Endodermal cell (in vitro differentiated cells): ENCODE measurements at regions not wholly inside any gene's neighbourhood (a gene's known extent, or its start where the extent isn't known, plus 50 kb on each side); places are given as distances from the start of the nearest gene placed in this dataset.

Source experiments
- DNase-seq: peaks from one replicate; pipeline ENCODE4 v3.0.0-alpha.2; 2017
- H3K27ac ChIP-seq: 2 replicates; pipeline ENCODE4 v1.5.1; 2013; ENCODE audit warnings: mild to moderate bottlenecking, low read depth, low read length, moderate library complexity
- H3K27me3 ChIP-seq: 2 replicates; pipeline ENCODE4 v1.6.1; 2013; ENCODE audit warnings: mild to moderate bottlenecking, low read length, moderate library complexity; ENCODE audit not compliant: insufficient read depth, control insufficient read depth, poor library complexity, severe bottlenecking
- H3K36me3 ChIP-seq: 2 replicates; pipeline ENCODE4 v1.7.0; 2013; ENCODE audit warnings: mild to moderate bottlenecking, low read length, moderate library complexity; ENCODE audit not compliant: control insufficient read depth, insufficient read depth
- H3K4me1 ChIP-seq: one replicate; pipeline ENCODE4 v1.7.0; 2013; ENCODE audit warnings: low read length; ENCODE audit not compliant: control insufficient read depth, insufficient read depth
- H3K4me3 ChIP-seq: 2 replicates; pipeline ENCODE4 v1.5.1; 2013; ENCODE audit warnings: mild to moderate bottlenecking, low read length, moderate library complexity
- H3K9ac ChIP-seq: 2 replicates; pipeline ENCODE4 v1.6.1; 2013; ENCODE audit warnings: mild to moderate bottlenecking, low read length, moderate library complexity; ENCODE audit not compliant: poor library complexity, severe bottlenecking; ENCODE audit errors: extremely low read depth
- H3K9me3 ChIP-seq: 2 replicates; pipeline ENCODE4 v1.6.1; 2013; ENCODE audit warnings: mild to moderate bottlenecking, low read length, moderate library complexity; ENCODE audit not compliant: control insufficient read depth
- H3K27ac Mint-ChIP-seq: 2 replicates; pipeline ENCODE4 v1.8.0; 2020; ENCODE audit warnings: mixed read lengths
- H3K27me3 Mint-ChIP-seq: 2 replicates; pipeline ENCODE4 v1.8.0; 2021; ENCODE audit warnings: mild to moderate bottlenecking, mixed read lengths; ENCODE audit not compliant: insufficient read depth
- H3K36me3 Mint-ChIP-seq: 2 replicates; pipeline ENCODE4 v1.8.0; 2020; ENCODE audit warnings: low read depth, mixed read lengths
- H3K4me1 Mint-ChIP-seq: 2 replicates; pipeline ENCODE4 v1.8.0; 2020; ENCODE audit warnings: mixed read lengths
- H3K4me3 Mint-ChIP-seq: 2 replicates; pipeline ENCODE4 v1.8.0; 2020; ENCODE audit warnings: mild to moderate bottlenecking, moderate library complexity, mixed read lengths
- H3K9me3 Mint-ChIP-seq: 2 replicates; pipeline ENCODE4 v1.8.0; 2020; ENCODE audit warnings: mild to moderate bottlenecking, mixed read lengths
- CTCF ChIP-seq: fragments of 200-600 bp; sonication (generic); conservative IDR thresholded peaks from 2 replicates; pipeline ENCODE4 v1.5.0; 2021; ENCODE audit warnings: antibody characterized with exemption, mild to moderate bottlenecking
- WGBS, 2 experiments: methylation state at CpG; one replicate each; pipeline versions ENCODE4 v1.1.5 to v1.1.7; 2013; ENCODE audit warnings: missing lambda C conversion rate in 2 of 2, mixed read lengths in 1 of 2; ENCODE audit not compliant: insufficient coverage in 1 of 2, insufficient read length in 1 of 2; 5-methylcytosine and 5-hydroxymethylcytosine counted together

- H3K36me3 Mint-ChIP-seq = no peaks in the 10 kb centered on the region
- Histone ChIP-seq H3K27ac (no peak overlapping the region), H3K9me3 (no peaks in the 10 kb centered on the region), H3K4me1 (peaks cover 13% of the 10 kb centered on the region), H3K9ac (peak overlapping the region; percentile 28), H3K27me3 (no peaks in the 10 kb centered on the region), H3K4me3 (peak overlapping the region; percentile 2), H3K36me3 (no peaks in the 10 kb centered on the region)
- peak overlapping the region; percentile 70 for H3K27ac Mint-ChIP-seq
- WGBS, 2 experiments = 89% methylated on average over 1 of the region's 1 CpG; no CpG with 5 or more reads in 1 of the 2 experiments
- TF ChIP-seq CTCF = no peak
- H3K4me3 Mint-ChIP-seq = no peak overlapping the region
- H3K9me3 Mint-ChIP-seq = peaks cover 3% of the 10 kb centered on the region
- no peak for DNase-seq
- H3K4me1 Mint-ChIP-seq = peaks cover 35% of the 10 kb centered on the region
- H3K27me3 Mint-ChIP-seq = no peaks in the 10 kb centered on the region
Measured at GRCh38 chr21:22880573-22880972, 1882.4 kb downstream of the NCAM2 start.

GRCh38 chr21:22881131-22881530 lies 1882.9 kb downstream of the NCAM2 start:
- Histone ChIP-seq H3K4me1 (peaks cover 13% of the 10 kb centered on the region), H3K4me3 (peak overlapping the region; percentile 13), H3K27ac (no peak overlapping the region), H3K9ac (peak overlapping the region; percentile 28), H3K9me3 (no peaks in the 10 kb centered on the region), H3K36me3 (no peaks in the 10 kb centered on the region), H3K27me3 (no peaks in the 10 kb centered on the region)
- WGBS, 2 experiments = 42 to 54% methylated on average over 2 to 4 of the region's 4 CpGs
- Mint-ChIP-seq H3K4me1 (peaks cover 35% of the 10 kb centered on the region), H3K27me3 (no peaks in the 10 kb centered on the region), H3K27ac (peak overlapping the region; percentile 70), H3K4me3 (no peak overlapping the region), H3K36me3 (no peaks in the 10 kb centered on the region), H3K9me3 (peaks cover 3% of the 10 kb centered on the region)
- TF ChIP-seq CTCF = no peak
- no peak for DNase-seq

- DNase-seq = no peak
- Mint-ChIP-seq H3K27me3 (no peaks in the 10 kb centered on the region), H3K36me3 (no peaks in the 10 kb centered on the region), H3K4me1 (peaks cover 39% of the 10 kb centered on the region), H3K4me3 (no peak overlapping the region), H3K9me3 (no peaks in the 10 kb centered on the region), H3K27ac (peak overlapping the region; percentile 77)
- no peak for TF ChIP-seq CTCF
- Histone ChIP-seq H3K36me3 (no peaks in the 10 kb centered on the region), H3K4me1 (peaks cover 13% of the 10 kb centered on the region), H3K27ac (no peak overlapping the region), H3K4me3 (no peak overlapping the region), H3K9ac (no peak overlapping the region), H3K27me3 (no peaks in the 10 kb centered on the region), H3K9me3 (no peaks in the 10 kb centered on the region)
- WGBS, 2 experiments = 40 to 69% methylated on average over 1 to 3 of the region's 4 CpGs
Measured at GRCh38 chr21:22885079-22885478, 1886.9 kb downstream of the NCAM2 start.
